Lower leg skin (tissue), 3 donors: ENCODE measurements at regions not wholly inside any gene's neighbourhood (a gene's known extent, or its start where the extent isn't known, plus 50 kb on each side); places are given as distances from the start of the nearest gene placed in this dataset.

Experiments used
- CTCF ChIP-seq, 3 donors: fragments of 450-650 bp; IDR thresholded peaks; one replicate each; pipeline ENCODE4 v1.5.1; 2016; ENCODE audit warnings: antibody characterized with exemption in 3 of 3, mild to moderate bottlenecking in 3 of 3, moderate library complexity in 2 of 3
- POLR2A ChIP-seq, 2 donors: fragments of 450-650 bp; IDR thresholded peaks; one replicate each; pipeline ENCODE4 v1.6.1; 2016 to 2017; ENCODE audit warnings: antibody characterized with exemption in 2 of 2, mild to moderate bottlenecking in 1 of 2, moderate library complexity in 1 of 2

GRCh38 chr1:30514945-30515344 is 208.4 kb downstream of the MATN1 start:
- no peak for TF ChIP-seq CTCF (IDR thresholded peaks at IDR 0.05)
- TF ChIP-seq POLR2A (IDR thresholded peaks at IDR 0.05): no peak
